ENCODE measurements at regions not wholly inside any gene's neighbourhood (a gene's known extent, or its start where the extent isn't known, plus 50 kb on each side); places are given as distances from the start of the nearest gene placed in this dataset.

GRCh38 chr5:96227957-96228356 is 205.1 kb downstream of the PCSK1 start:
- no peak overlapping the region for H2AFZ ChIP-seq (ENCODE audit: low read depth, low read length)
- H3K27ac ChIP-seq (ENCODE audit: insufficient read depth, low read depth, low read length) = no peak overlapping the region
- BruUV-seq (replicated peaks) = no TSS peak
- POLR2A ChIA-PET = no interaction called here
- FAIRE-seq (no peak), DNase-seq (ENCODE audit: low read depth, low spot score) (no peak)
- H3K36me3 ChIP-seq (ENCODE audit: control insufficient read depth in 2 of 2, extremely low read depth in 1 of 2, insufficient read depth in 2 of 2, low read length in 2 of 2) = no peaks in the 10 kb centered on the region
- peaks cover 2% of the 10 kb centered on the region for H3K4me1 ChIP-seq (ENCODE audit: control insufficient read depth, extremely low read depth, insufficient read depth, low read length)
- H3K9me1 ChIP-seq (replicated peaks; ENCODE audit: control insufficient read depth, extremely low read depth, insufficient read depth, low read length) = no peaks in the 10 kb centered on the region
- CTCF ChIA-PET = interaction anchor here (0.7 to 1.1 kb wide), 2 partner anchors 10 to 11 kb away, joined by 3 read pairs; no protein-coding TSS in a partner anchor
- H3K79me2 ChIP-seq (ENCODE audit: control insufficient read depth, insufficient read depth, low read length) = no peaks in the 10 kb centered on the region
- H3K9ac ChIP-seq (replicated peaks; ENCODE audit: extremely low read depth, insufficient read depth, low read length) = no peak overlapping the region
- no peaks in the 10 kb centered on the region for H3K9me3 ChIP-seq (replicated peaks; ENCODE audit: control insufficient read depth, insufficient read depth, low read length)
- no peak overlapping the region for H3K4me3 ChIP-seq (replicated peaks in 1 of 3; ENCODE audit: insufficient read depth in 1 of 3, low read depth in 1 of 3, low read length in 3 of 3)
- dilution Hi-C loops (cut with MboI; ENCODE audit: extremely low pct_ligation_motif_present, low sequenced_read_pairs) = no loop called here
- TF ChIP-seq POLR2A (IDR thresholded peaks at IDR 0.05; ENCODE audit: low read depth, low read length) = no peak
- no peak for TF ChIP-seq CTCF (IDR thresholded peaks at IDR 0.05; ENCODE audit: extremely low read depth in 1 of 2, insufficient read depth in 1 of 2, low read depth in 1 of 2, low read length in 2 of 2)
- TF ChIP-seq EZH2 (IDR thresholded peaks at IDR 0.05; ENCODE audit: borderline replicate concordance, low read depth, low read length, severe bottlenecking) = no peak
- TF ChIP-seq GATA2 (IDR thresholded peaks at IDR 0.05; ENCODE audit: insufficient read depth, insufficient read length, low read depth, low read length) = no peak
- no peak for TF ChIP-seq POLR2AphosphoS5 (IDR thresholded peaks at IDR 0.05; ENCODE audit: insufficient read depth, low read depth, low read length)
- TF ChIP-seq MYC (IDR thresholded peaks at IDR 0.05; ENCODE audit: low read depth, low read length) = no peak
- no peak for TF ChIP-seq MAX (IDR thresholded peaks at IDR 0.05; ENCODE audit: insufficient read depth, insufficient read length)
- TF ChIP-seq JUN (IDR thresholded peaks at IDR 0.05; ENCODE audit: borderline replicate concordance, insufficient read depth, insufficient read length, low read depth) = no peak
- TF ChIP-seq FOS (IDR thresholded peaks at IDR 0.05; ENCODE audit: borderline replicate concordance, insufficient read depth, low read length) = no peak
- no peaks in the 10 kb centered on the region for H3K27me3 ChIP-seq (ENCODE audit: control insufficient read depth in 2 of 2, insufficient read depth in 2 of 2, low read length in 2 of 2)
- no peaks in the 10 kb centered on the region for H4K20me1 ChIP-seq (replicated peaks; ENCODE audit: control insufficient read depth, extremely low read depth, insufficient read depth, low read length)
- intact Hi-C loops (cut with micrococcal nuclease) = no loop called here
- no peak overlapping the region for H3K4me2 ChIP-seq (ENCODE audit: insufficient read depth, low read length)
